ENCODE measurements at regions not wholly inside any gene's neighbourhood (a gene's known extent, or its start where the extent isn't known, plus 50 kb on each side); places are given as distances from the start of the nearest gene placed in this dataset.

DNA sequence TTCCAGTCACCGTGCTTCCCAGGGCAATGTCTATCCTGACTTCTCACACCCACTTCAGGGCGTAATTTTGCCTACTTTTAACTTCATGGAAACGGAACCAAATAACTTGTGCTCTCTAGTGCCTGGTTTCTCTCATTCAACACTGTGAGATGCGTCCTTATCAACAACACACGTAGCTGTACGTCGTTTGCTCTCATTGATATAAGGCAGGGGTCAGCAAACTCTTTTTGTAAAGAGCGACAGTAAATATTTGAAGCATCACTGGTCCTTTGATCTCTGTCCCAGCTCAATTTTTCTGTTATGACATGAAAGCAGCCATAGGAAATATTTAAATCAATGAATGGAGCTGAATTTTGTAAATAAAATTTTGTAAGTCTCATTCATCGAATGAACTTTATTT, 239.3 kb upstream of the KCNG1 start:
- H3K4me3 ChIP-seq (ENCODE audit: control insufficient read depth, low read depth, low read length): no peak overlapping the region
- TF ChIP-seq, protein P1, sequence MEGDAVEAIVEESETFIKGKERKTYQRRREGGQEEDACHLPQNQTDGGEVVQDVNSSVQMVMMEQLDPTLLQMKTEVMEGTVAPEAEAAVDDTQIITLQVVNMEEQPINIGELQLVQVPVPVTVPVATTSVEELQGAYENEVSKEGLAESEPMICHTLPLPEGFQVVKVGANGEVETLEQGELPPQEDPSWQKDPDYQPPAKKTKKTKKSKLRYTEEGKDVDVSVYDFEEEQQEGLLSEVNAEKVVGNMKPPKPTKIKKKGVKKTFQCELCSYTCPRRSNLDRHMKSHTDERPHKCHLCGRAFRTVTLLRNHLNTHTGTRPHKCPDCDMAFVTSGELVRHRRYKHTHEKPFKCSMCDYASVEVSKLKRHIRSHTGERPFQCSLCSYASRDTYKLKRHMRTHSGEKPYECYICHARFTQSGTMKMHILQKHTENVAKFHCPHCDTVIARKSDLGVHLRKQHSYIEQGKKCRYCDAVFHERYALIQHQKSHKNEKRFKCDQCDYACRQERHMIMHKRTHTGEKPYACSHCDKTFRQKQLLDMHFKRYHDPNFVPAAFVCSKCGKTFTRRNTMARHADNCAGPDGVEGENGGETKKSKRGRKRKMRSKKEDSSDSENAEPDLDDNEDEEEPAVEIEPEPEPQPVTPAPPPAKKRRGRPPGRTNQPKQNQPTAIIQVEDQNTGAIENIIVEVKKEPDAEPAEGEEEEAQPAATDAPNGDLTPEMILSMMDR (conservative IDR thresholded peaks at IDR 0.05; ENCODE audit: control insufficient read depth, insufficient read depth, low read depth, low read length): no peak
- no peak for DNase-seq (ENCODE audit: low read depth)

DNA sequence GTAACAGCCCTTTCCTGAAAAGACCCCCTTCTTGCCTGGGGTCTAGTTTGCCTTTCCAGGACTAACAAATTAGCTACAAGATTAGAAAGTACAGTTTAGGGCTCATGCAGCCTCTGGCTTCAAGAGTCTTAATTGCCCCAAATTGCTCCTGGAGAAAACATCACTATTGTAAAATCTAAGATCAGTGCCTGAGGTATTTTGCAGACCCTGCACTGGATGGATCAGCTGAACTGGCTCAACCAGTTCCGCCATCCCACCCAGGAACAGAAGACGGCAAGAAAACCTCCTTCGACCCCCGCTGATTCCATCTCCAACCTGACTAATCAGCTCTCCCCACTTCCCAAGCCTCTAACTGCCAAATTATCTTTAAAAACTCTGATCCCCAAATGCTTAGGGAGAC, 236.5 kb upstream of the KCNG1 start:
- no peak for DNase-seq (ENCODE audit: low read depth)
- TF ChIP-seq, protein P1 (conservative IDR thresholded peaks at IDR 0.05; ENCODE audit: control insufficient read depth, insufficient read depth, low read depth, low read length): no peak
- H3K4me3 ChIP-seq (ENCODE audit: control insufficient read depth, low read depth, low read length): no peak overlapping the region

DNA sequence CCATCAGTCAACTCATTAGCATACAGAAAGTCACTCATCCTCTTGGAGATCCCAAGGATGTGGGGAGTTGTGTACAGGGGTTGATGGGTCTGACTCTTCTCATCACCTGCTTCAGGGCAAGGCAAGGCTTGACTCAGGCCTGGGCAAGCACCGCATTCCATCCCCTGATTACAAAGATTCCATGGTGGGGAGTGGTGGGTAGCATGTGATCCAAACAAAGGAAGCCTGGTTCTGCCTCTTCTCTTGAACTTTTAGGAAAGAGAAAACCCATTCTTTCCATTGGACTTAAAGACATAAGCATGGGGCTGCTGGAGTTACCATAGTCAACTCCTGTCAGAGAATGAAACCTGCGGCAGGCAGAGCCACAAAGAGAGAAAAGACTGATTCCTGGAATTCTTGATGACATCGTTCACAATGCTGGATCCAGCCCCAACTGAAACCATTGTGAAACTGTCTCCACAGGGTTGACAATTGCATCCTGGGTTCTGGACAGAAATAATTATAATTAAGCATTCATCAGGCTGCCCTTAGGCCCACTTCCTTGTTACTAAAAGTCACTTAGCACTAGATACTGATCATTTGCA, 235.8 kb upstream of the KCNG1 start:
- TF ChIP-seq, protein P1 (conservative IDR thresholded peaks at IDR 0.05; ENCODE audit: control insufficient read depth, insufficient read depth, low read depth, low read length): no peak
- no peak overlapping the region for H3K4me3 ChIP-seq (ENCODE audit: control insufficient read depth, low read depth, low read length)
- DNase-seq (ENCODE audit: low read depth): no peak

- no peak overlapping the region for H3K4me3 ChIP-seq (ENCODE audit: control insufficient read depth, low read depth, low read length)
- no peak for DNase-seq (ENCODE audit: low read depth)
- TF ChIP-seq, protein P1 (conservative IDR thresholded peaks at IDR 0.05; ENCODE audit: control insufficient read depth, insufficient read depth, low read depth, low read length): no peak
Observed at GRCh38 chr20:51255417-51255816, 232.5 kb upstream of the KCNG1 start.

DNA sequence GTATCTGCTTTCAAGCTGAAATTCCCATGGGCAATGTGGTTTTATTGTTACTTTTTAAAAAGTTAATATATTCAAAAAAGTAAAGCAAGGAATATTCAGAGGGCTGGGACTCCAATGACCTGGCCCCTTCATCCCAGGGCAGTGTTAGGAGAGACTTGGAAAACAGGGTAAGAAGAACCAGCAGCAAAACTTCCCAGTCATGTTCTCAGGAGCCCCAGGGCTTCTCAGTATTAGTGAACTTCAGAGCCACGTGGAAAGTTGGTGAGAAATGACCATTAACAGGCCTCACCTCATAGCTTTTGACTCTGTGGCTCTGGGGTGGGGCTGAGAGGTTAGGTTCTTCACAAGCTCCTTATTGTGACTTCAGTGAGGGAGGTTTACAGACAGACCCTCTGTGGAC, 230.4 kb upstream of the KCNG1 start:
- DNase-seq (ENCODE audit: low read depth): no peak
- no peak overlapping the region for H3K4me3 ChIP-seq (ENCODE audit: control insufficient read depth, low read depth, low read length)
- TF ChIP-seq, protein P1 (conservative IDR thresholded peaks at IDR 0.05; ENCODE audit: control insufficient read depth, insufficient read depth, low read depth, low read length): no peak

- TF ChIP-seq, protein P1 (conservative IDR thresholded peaks at IDR 0.05; ENCODE audit: control insufficient read depth, insufficient read depth, low read depth, low read length): no peak
- DNase-seq (ENCODE audit: low read depth): no peak
- H3K4me3 ChIP-seq (ENCODE audit: control insufficient read depth, low read depth, low read length): no peak overlapping the region
Observed at GRCh38 chr20:51249781-51250180, 226.9 kb upstream of the KCNG1 start.

GRCh38 chr20:51249215-51249614, 226.3 kb upstream of the KCNG1 start:
- DNase-seq (ENCODE audit: low read depth): no peak
- TF ChIP-seq, protein P1 (conservative IDR thresholded peaks at IDR 0.05; ENCODE audit: control insufficient read depth, insufficient read depth, low read depth, low read length): no peak
- no peak overlapping the region for H3K4me3 ChIP-seq (ENCODE audit: control insufficient read depth, low read depth, low read length)
